CD8-positive, alpha-beta memory T cell (primary cell): ENCODE measurements at regions not wholly inside any gene's neighbourhood (a gene's known extent, or its start where the extent isn't known, plus 50 kb on each side); places are given as distances from the start of the nearest gene placed in this dataset.

Experiments
- CTCF ChIA-PET: fragments of 350-600 bp; sonication (Branson Sonifier 250); formaldehyde crosslinking; loops from one replicate; lab custom pipeline; 2021; ENCODE audit warnings: antibody characterized with exemption; lab: Charles Lee
- POLR2A ChIA-PET: fragments of 350-600 bp; sonication (Branson Sonifier 250); formaldehyde crosslinking; loops from one replicate; lab custom pipeline; 2021; ENCODE audit warnings: antibody characterized with exemption; lab: Charles Lee
- DNase-seq, 5 donors: peaks; one replicate each; pipeline versions ENCODE4 v3.0.0 to v3.0.0-alpha.2; 2020 to 2022; ENCODE audit warnings: mixed read lengths in 1 of 5
- H3K27ac ChIP-seq: one replicate; pipeline ENCODE4 v1.7.0; 2013; ENCODE audit warnings: low read depth, mild to moderate bottlenecking, low read length, moderate library complexity
- H3K27me3 ChIP-seq: 2 replicates; pipeline ENCODE4 v1.7.0; 2013; ENCODE audit warnings: low read length, mild to moderate bottlenecking; ENCODE audit not compliant: insufficient read depth, poor library complexity, severe bottlenecking
- H3K36me3 ChIP-seq: 2 replicates; pipeline ENCODE4 v1.7.0; 2013; ENCODE audit warnings: mild to moderate bottlenecking, low read length, moderate library complexity; ENCODE audit not compliant: insufficient read depth
- H3K4me1 ChIP-seq: 2 replicates; pipeline ENCODE4 v1.7.0; 2013; ENCODE audit warnings: mild to moderate bottlenecking, low read length, moderate library complexity; ENCODE audit not compliant: insufficient read depth
- H3K4me3 ChIP-seq: 2 replicates; pipeline ENCODE4 v1.7.0; 2013; ENCODE audit warnings: mild to moderate bottlenecking, low read length
- H3K9me3 ChIP-seq: 2 replicates; pipeline ENCODE4 v1.7.0; 2013; ENCODE audit warnings: mild to moderate bottlenecking, low read length
- H3K27ac Mint-ChIP-seq, 8 donors: one replicate each; pipeline ENCODE4 v1.8.0; 2020 to 2021; ENCODE audit warnings: mixed read lengths in 8 of 8, mild to moderate bottlenecking in 6 of 8, inconsistent platforms in 3 of 8, moderate library complexity in 3 of 8
- H3K27me3 Mint-ChIP-seq, 2 donors: one replicate each; pipeline ENCODE4 v1.8.0; 2020 to 2021; ENCODE audit warnings: mixed read lengths in 2 of 2, mild to moderate bottlenecking in 1 of 2, moderate library complexity in 1 of 2
- H3K36me3 Mint-ChIP-seq, 3 donors: one replicate each; pipeline ENCODE4 v1.8.0; 2020 to 2021; ENCODE audit warnings: mixed read lengths in 3 of 3, inconsistent platforms in 1 of 3, mild to moderate bottlenecking in 1 of 3
- H3K4me1 Mint-ChIP-seq, 3 donors: one replicate each; pipeline ENCODE4 v1.8.0; 2020 to 2021; ENCODE audit warnings: mixed read lengths in 3 of 3, inconsistent platforms in 1 of 3, mild to moderate bottlenecking in 1 of 3
- H3K4me3 Mint-ChIP-seq, 7 donors: one replicate each; pipeline ENCODE4 v1.8.0; 2020 to 2021; ENCODE audit warnings: mixed read lengths in 7 of 7, mild to moderate bottlenecking in 6 of 7, moderate library complexity in 4 of 7, inconsistent platforms in 2 of 7
- H3K9me3 Mint-ChIP-seq, 5 donors: one replicate each; pipeline ENCODE4 v1.8.0; 2020 to 2022; ENCODE audit warnings: mixed read lengths in 5 of 5, mild to moderate bottlenecking in 3 of 5, moderate library complexity in 2 of 5, inconsistent platforms in 1 of 5

DNA sequence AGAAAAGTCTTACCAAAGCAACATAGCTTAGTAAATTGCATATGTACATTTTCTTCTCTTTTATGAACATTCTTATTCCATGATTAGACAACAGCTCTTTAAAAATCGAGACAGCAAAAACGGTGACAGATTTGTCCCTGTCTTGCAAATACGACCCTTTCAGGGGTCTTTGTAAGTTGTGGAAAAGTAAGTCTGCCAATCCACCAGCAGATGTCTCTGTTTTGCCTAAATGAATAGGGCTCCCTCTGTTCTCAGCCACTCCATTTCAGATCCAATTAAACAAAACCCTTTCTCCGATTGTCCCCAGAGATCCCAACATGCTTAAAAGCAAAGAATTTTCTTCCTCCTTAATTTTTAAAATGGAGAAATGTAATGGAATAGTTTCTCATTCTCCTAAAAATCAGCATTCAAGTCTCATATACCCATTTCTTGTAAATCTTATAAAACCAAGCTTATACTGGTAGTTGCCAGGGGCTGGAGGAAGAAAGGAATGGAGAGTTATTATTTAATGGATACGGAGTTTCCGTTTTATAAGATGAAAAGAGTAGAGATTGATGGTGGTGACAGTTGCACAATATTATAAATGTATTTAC is 61.0 kb upstream of the NFE2L3 start:
- DNase-seq: peak in 2 of 5 donors; percentile 27 to 49
- no peaks in the 10 kb centered on the region for H3K36me3 Mint-ChIP-seq
- Histone ChIP-seq H3K4me3 (no peak overlapping the region), H3K4me1 (no peaks in the 10 kb centered on the region), H3K9me3 (no peaks in the 10 kb centered on the region), H3K27me3 (no peaks in the 10 kb centered on the region), H3K27ac (no peak overlapping the region), H3K36me3 (no peaks in the 10 kb centered on the region)
- no peak overlapping the region for H3K27ac Mint-ChIP-seq
- peaks cover 0 to 2% of the 10 kb centered on the region in 2 donors for H3K27me3 Mint-ChIP-seq
- peaks cover 8 to 18% (median 17%) of the 10 kb centered on the region in 3 donors for H3K4me1 Mint-ChIP-seq
- H3K4me3 Mint-ChIP-seq: peak overlapping the region in 1 of 7 donors; percentile 0
- no peaks in the 10 kb centered on the region for H3K9me3 Mint-ChIP-seq
- CTCF ChIA-PET: interaction anchor here (0.5 to 5.8 kb wide), 36 partner anchors 8 to 279 kb away, joined by 3 to 94 read pairs (median 5); partner anchors contain the start of genes CBX3 and NFE2L3
- POLR2A ChIA-PET: interaction anchor here (0.7 to 1.8 kb wide), 5 partner anchors 100 to 144 kb away, joined by 3 to 8 read pairs (median 5); no protein-coding TSS in a partner anchor

DNA sequence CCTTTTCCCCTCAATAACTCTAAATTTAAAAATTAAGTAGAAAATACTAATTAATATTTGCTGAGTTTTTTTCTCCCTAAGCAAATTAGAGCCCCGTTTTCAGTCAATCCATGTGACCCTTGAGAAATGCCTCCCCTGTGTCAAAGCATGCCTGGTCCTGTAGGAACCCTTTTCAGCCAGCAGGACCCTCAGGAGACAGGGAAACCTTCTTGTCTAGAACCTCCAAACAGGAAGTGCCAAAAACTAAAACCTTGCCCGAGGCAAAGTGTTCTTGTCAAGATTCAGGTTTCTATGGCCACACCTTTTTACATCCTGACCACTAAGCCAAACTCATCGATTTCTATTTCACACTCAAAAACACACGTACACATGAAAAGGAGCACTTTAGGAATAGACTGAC is 60.1 kb upstream of the NFE2L3 start:
- no peaks in the 10 kb centered on the region for H3K9me3 Mint-ChIP-seq
- no peak overlapping the region for H3K4me3 ChIP-seq
- no peaks in the 10 kb centered on the region for H3K27me3 ChIP-seq
- ChIA-PET CTCF (interaction anchor here (0.8 to 5.8 kb wide), 13 partner anchors 12 to 278 kb away, joined by 3 to 94 read pairs (median 6); partner anchors contain the start of genes CBX3 and HNRNPA2B1), POLR2A (interaction anchor here (0.6 to 1.8 kb wide), 3 partner anchors 95 to 105 kb away, joined by 3 to 8 read pairs (median 7); no protein-coding TSS in a partner anchor)
- H3K4me3 Mint-ChIP-seq: peak overlapping the region in 1 of 7 donors; percentile 1
- H3K9me3 ChIP-seq: no peaks in the 10 kb centered on the region
- H3K4me1 ChIP-seq: peaks cover 6% of the 10 kb centered on the region
- no peaks in the 10 kb centered on the region for H3K36me3 Mint-ChIP-seq
- H3K27ac ChIP-seq: no peak overlapping the region
- H3K27me3 Mint-ChIP-seq: no peaks in the 10 kb centered on the region
- H3K36me3 ChIP-seq: no peaks in the 10 kb centered on the region
- H3K4me1 Mint-ChIP-seq: peaks cover 8 to 27% (median 26%) of the 10 kb centered on the region in 3 donors
- peak overlapping the region in 2 of 8 donors; percentile 16 to 52 for H3K27ac Mint-ChIP-seq
- no peak for DNase-seq

DNA sequence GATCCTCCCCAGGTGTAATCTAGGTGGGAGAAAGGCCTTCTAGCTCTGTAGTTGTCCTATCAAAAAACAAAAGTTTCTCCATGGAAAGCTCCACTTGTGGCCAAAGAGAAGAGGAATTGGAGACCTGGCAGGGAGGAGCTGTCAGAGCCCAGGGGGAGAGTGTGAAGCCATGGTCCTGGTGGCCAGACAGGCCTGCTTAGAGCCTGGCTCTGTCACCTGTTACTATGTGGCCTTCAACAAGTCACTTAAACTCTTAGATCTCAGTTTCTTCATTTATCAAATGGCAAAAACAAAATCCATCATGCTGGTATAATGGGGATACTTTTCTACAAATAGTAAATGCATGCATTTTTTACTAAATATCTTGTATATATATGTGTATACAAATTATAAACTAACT is 59.0 kb upstream of the NFE2L3 start:
- Mint-ChIP-seq H3K4me3 (no peak overlapping the region), H3K27ac (no peak overlapping the region), H3K27me3 (no peaks in the 10 kb centered on the region), H3K4me1 (peaks cover 17 to 38% (median 37%) of the 10 kb centered on the region in 3 donors), H3K9me3 (no peaks in the 10 kb centered on the region), H3K36me3 (no peaks in the 10 kb centered on the region)
- CTCF ChIA-PET: interaction anchor here (0.7 to 5.8 kb wide), 14 partner anchors 14 to 277 kb away, joined by 3 to 52 read pairs (median 4); partner anchors contain the start of genes CBX3 and HNRNPA2B1
- H3K9me3 ChIP-seq: no peaks in the 10 kb centered on the region
- H3K27ac ChIP-seq: no peak overlapping the region
- H3K27me3 ChIP-seq: no peaks in the 10 kb centered on the region
- no peaks in the 10 kb centered on the region for H3K36me3 ChIP-seq
- POLR2A ChIA-PET: interaction anchor here (0.6 to 1.6 kb wide), 2 partner anchors 99 to 102 kb away, joined by 6 to 7 read pairs; no protein-coding TSS in a partner anchor
- DNase-seq: no peak
- no peak overlapping the region for H3K4me3 ChIP-seq
- H3K4me1 ChIP-seq: peaks cover 15% of the 10 kb centered on the region

DNA sequence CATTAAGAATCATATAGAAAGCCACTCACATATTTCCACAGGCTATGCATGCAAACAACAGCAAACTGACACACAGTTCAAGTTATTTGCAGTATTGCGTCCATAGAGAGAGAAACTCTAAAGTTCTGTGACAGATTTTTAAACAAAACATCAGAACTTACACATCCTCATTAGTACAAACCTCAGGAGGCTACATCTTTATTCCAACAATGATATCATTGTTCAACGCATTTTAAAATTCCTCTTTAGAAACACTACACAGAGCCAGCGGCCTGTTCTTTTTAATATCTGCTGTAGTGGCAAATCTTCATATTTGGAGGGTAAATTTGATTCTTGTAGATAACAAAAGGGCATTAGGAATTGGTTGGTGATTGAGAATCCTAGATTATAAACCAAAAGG is 55.9 kb upstream of the NFE2L3 start:
- Mint-ChIP-seq H3K36me3 (no peaks in the 10 kb centered on the region), H3K4me3 (no peak overlapping the region), H3K4me1 (peaks cover 16 to 40% (median 36%) of the 10 kb centered on the region in 3 donors), H3K27ac (no peak overlapping the region), H3K9me3 (no peaks in the 10 kb centered on the region), H3K27me3 (no peaks in the 10 kb centered on the region)
- H3K27ac ChIP-seq: no peak overlapping the region
- H3K36me3 ChIP-seq: no peaks in the 10 kb centered on the region
- no peak overlapping the region for H3K4me3 ChIP-seq
- CTCF ChIA-PET: interaction anchor here (1.6 kb wide), 1 partner anchor 17 kb away, joined by 3 read pairs; no protein-coding TSS in a partner anchor
- POLR2A ChIA-PET: no interaction called here
- no peak for DNase-seq
- H3K27me3 ChIP-seq: no peaks in the 10 kb centered on the region
- H3K9me3 ChIP-seq: no peaks in the 10 kb centered on the region
- peaks cover 23% of the 10 kb centered on the region for H3K4me1 ChIP-seq

DNA sequence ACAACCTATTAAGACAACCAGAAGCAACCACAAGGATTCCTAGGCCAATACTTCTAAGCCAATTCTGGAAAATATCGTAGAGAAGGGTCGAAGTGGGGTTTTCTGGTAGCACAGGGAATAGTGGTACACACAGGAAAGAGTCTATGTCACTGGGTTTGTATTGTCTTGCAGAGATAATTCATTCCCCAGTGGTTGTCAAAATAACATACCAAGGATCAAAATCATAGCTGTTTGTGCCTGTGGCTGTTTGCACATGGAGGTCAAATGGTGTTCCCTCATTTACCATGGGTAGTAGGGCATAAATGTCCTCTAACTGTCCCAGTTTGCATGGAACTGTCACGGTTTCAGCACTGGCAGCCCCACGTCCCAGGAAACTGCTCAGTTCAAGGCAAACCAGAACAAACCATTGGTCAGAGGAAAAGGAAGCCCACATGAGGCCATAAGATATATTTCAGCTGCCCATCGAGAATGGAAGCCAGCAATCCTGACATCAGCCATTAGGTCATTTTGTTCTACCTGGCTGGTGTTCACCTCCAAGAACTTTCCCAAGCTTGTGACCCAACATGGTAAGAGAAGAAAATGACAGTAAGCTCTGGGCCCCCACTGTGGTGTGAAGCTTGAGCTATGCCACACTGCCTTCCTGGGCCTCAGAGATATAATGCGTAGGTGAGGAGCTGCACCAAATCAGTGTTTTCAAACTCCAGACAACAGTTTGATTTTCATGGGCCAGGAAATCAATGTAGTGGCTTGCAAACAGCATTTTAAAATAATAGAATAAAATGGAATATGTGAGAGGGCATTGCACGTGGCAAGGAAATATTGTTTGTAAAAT is 53.9 kb upstream of the NFE2L3 start:
- Mint-ChIP-seq H3K4me3 (peak overlapping the region in 1 of 7 donors; percentile 28), H3K36me3 (no peaks in the 10 kb centered on the region), H3K27me3 (no peaks in the 10 kb centered on the region), H3K4me1 (peaks cover 16 to 39% (median 32%) of the 10 kb centered on the region in 3 donors), H3K27ac (peak overlapping the region in 6 of 8 donors; percentile 22 to 88 (median 48)), H3K9me3 (no peaks in the 10 kb centered on the region)
- peak in 1 of 5 donors; percentile 18 for DNase-seq
- no peak overlapping the region for H3K27ac ChIP-seq
- no peaks in the 10 kb centered on the region for H3K9me3 ChIP-seq
- no peak overlapping the region for H3K4me3 ChIP-seq
- POLR2A ChIA-PET: interaction anchor here (0.7 kb wide), 1 partner anchor 83 kb away, joined by 9 read pairs; no protein-coding TSS in a partner anchor
- CTCF ChIA-PET: interaction anchor here (0.6 to 1.0 kb wide), 3 partner anchors 9 to 206 kb away, joined by 3 read pairs; partner anchors contain the start of gene NFE2L3
- H3K4me1 ChIP-seq: peaks cover 31% of the 10 kb centered on the region
- no peaks in the 10 kb centered on the region for H3K36me3 ChIP-seq
- no peaks in the 10 kb centered on the region for H3K27me3 ChIP-seq

DNA sequence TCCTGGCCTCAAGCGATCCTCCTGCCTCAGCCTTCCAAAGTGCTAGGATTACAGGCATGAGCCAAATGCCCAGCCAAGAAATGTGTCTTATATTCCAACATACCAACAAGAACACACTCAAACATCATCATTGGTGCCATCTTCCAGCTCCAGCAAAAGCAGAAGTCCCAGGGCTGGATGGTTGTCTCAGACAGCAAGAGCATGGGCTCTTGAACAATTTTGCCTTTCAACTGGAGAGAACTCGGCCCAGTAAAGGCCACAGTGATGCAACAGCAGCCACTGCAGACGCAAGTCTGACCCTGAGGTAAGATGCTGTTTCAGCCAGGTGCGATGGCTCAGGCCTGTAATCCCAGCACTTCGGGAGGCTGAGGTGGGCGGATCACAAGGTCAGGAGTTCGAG is 52.8 kb upstream of the NFE2L3 start:
- Histone ChIP-seq H3K4me3 (no peak overlapping the region), H3K27ac (no peak overlapping the region), H3K36me3 (no peaks in the 10 kb centered on the region), H3K27me3 (no peaks in the 10 kb centered on the region), H3K9me3 (no peaks in the 10 kb centered on the region), H3K4me1 (peaks cover 31% of the 10 kb centered on the region)
- no peak overlapping the region for H3K4me3 Mint-ChIP-seq
- POLR2A ChIA-PET: interaction anchor here (0.6 kb wide), 1 partner anchor 98 kb away, joined by 3 read pairs; no protein-coding TSS in a partner anchor
- H3K36me3 Mint-ChIP-seq: no peaks in the 10 kb centered on the region
- no peaks in the 10 kb centered on the region for H3K9me3 Mint-ChIP-seq
- CTCF ChIA-PET: interaction anchor here (0.7 kb wide), 1 partner anchor 8 kb away, joined by 3 read pairs; no protein-coding TSS in a partner anchor
- no peak for DNase-seq
- H3K27me3 Mint-ChIP-seq: no peaks in the 10 kb centered on the region
- peaks cover 16 to 39% (median 32%) of the 10 kb centered on the region in 3 donors for H3K4me1 Mint-ChIP-seq
- peak overlapping the region in 1 of 8 donors; percentile 78 for H3K27ac Mint-ChIP-seq

DNA sequence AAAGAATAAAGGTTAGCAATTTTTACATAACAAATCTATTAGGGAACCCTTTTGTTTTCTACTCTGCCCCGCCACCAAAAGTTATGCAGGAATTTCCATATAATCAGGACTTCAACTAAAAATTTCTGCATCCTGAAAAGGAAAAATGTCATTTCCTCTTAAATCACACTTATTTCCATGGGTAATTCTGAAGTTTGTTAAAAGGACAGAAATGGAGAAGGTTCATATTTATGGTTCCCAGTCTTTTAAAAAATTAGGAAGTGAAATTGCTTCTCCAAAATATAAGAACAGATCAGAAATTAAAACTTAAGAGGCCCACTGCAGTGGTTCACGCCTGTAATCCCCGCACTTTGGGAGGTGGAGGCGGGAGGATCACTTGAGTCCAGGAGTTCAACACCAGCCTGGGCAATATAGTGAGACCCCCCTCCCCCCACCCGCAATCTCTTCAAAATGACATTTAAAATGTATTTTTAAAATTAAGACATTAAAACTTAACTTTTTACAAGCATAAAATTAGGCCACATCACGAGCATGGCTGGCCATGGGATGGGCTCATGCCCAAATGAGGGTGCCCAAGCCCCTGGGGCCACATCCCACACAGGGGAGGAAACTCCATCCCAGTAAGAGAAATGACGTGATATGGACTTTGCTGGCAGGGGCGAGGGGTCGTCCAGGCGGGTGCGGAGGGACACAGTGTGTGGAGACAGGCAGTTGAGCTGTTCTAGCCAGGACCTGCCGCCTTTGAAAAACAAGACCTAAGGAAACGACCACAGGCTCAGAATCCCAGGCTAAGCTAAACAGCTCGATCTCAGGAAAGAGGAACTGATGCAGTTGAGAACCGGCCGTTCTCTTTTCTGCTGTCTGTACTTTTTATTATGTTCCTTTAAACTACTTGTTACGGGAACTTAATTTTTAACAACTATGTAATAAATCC is 51.3 kb upstream of the NFE2L3 start:
- peaks cover 31% of the 10 kb centered on the region for H3K4me1 ChIP-seq
- H3K27ac Mint-ChIP-seq: no peak overlapping the region
- peaks cover 16 to 39% (median 32%) of the 10 kb centered on the region in 3 donors for H3K4me1 Mint-ChIP-seq
- H3K36me3 ChIP-seq: no peaks in the 10 kb centered on the region
- H3K9me3 ChIP-seq: no peaks in the 10 kb centered on the region
- no peak for DNase-seq
- H3K9me3 Mint-ChIP-seq: no peaks in the 10 kb centered on the region
- no peaks in the 10 kb centered on the region for H3K27me3 ChIP-seq
- ChIA-PET CTCF (interaction anchor here (1.2 kb wide), 1 partner anchor 11 kb away, joined by 3 read pairs; no protein-coding TSS in a partner anchor), POLR2A (no interaction called here)
- H3K4me3 ChIP-seq: no peak overlapping the region
- H3K4me3 Mint-ChIP-seq: no peak overlapping the region
- H3K27ac ChIP-seq: no peak overlapping the region
- no peaks in the 10 kb centered on the region for H3K36me3 Mint-ChIP-seq
- peaks cover 0 to 5% of the 10 kb centered on the region in 2 donors for H3K27me3 Mint-ChIP-seq
